ENCODE measurements at regions not wholly inside any gene's neighbourhood (a gene's known extent, or its start where the extent isn't known, plus 50 kb on each side); places are given as distances from the start of the nearest gene placed in this dataset.

DNA sequence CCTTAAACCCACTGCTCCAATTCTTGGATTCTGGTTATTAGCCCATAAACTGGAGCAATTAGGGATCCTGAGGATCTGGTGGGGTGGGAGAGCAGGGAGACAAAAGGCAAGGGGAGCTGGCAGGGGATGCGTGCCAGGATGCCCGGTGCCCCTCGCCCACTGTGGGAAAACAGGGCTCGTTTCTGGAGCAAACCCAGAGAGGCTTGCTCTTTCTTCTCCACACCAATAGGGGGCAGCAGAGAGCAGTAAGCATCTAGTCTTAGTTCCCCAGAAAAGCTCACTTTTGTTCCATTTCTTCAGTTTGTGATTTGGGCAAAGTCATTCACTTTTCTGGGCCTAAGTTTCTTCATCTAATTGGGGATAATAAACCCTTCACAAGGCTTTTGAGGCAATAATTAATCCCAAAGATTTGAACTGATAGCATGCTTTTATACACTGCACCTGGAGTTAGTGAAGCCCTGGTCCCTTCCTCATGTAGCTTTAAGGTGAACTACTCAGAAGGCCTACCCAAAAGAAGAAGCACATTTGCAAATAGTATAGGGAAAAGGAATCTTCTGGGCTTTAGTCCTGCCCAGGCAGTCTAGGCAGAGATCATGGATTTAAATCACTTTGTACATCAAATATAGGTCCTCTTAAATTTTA is 160.6 kb upstream of the USP24 start:
- TF ChIP-seq, protein P1, sequence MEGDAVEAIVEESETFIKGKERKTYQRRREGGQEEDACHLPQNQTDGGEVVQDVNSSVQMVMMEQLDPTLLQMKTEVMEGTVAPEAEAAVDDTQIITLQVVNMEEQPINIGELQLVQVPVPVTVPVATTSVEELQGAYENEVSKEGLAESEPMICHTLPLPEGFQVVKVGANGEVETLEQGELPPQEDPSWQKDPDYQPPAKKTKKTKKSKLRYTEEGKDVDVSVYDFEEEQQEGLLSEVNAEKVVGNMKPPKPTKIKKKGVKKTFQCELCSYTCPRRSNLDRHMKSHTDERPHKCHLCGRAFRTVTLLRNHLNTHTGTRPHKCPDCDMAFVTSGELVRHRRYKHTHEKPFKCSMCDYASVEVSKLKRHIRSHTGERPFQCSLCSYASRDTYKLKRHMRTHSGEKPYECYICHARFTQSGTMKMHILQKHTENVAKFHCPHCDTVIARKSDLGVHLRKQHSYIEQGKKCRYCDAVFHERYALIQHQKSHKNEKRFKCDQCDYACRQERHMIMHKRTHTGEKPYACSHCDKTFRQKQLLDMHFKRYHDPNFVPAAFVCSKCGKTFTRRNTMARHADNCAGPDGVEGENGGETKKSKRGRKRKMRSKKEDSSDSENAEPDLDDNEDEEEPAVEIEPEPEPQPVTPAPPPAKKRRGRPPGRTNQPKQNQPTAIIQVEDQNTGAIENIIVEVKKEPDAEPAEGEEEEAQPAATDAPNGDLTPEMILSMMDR (IDR thresholded peaks at IDR 0.05), result no peak
- TF ChIP-seq POLR2A (IDR thresholded peaks at IDR 0.05), result no peak

DNA sequence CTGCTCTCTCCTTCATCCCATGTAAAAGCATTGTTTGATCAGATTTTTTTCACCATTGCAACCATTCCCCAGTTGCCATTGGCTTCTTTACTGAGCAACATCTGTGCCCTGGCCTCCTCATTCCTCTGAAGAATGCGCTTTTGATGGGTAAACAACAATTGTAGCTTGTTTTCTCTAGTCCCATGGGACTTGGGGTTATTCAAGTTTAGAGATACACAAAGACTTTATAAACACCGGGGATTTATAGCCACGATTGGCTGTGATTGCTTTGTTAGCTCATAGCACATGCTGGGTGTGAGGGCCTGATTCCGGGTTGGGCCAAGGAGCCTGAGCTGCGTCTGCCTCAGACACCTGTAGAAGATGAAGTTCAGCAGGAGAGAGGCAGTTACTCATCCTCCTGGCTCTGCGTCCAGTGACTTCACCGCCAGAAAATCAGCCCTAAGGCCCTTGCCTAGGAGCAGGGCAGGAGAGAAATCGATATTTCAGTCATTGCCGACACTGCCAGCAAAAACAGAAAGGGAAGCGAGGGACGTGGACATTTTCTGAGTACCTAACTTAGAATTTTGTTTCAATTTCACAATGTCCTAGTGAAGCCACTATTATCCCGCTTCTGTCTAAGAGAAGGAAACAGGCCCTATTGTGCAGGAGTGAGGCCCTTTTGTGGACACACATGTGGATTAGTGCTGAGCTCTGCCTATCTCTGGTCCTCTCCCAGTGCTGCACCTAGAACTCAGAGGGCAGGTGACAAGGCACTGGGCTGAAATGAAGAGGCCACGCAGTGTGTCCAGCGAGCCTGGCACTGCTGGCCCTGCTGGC is 159.8 kb upstream of the USP24 start:
- peak in 1 of 2 donors; percentile 54 for DNase-seq (ENCODE audit: low spot score in 2 of 2)
- TF ChIP-seq, protein P1 (IDR thresholded peaks at IDR 0.05), result no peak
- TF ChIP-seq POLR2A (IDR thresholded peaks at IDR 0.05), result no peak
- no peak overlapping the region for H3K4me3 ChIP-seq (ENCODE audit: low read depth, poor library complexity, severe bottlenecking)
- intact Hi-C loops (cut with DNase I; ENCODE audit: low total_unique reads), result loop anchor here (5.0 kb wide), 1 partner anchor 1207 kb away; no protein-coding TSS in a partner anchor
- 62 to 66% methylated on average over 14 of the region's 14 CpGs for WGBS, 2 donors

More for the DNA sequence above, 160.6 kb upstream of the USP24 start:
- H3K4me3 ChIP-seq (ENCODE audit: low read depth, poor library complexity, severe bottlenecking), result no peak overlapping the region
- DNase-seq (ENCODE audit: low spot score in 2 of 2), result no peak
- 26 to 36% methylated on average over 4 of the region's 4 CpGs for WGBS, 2 donors
- intact Hi-C loops (cut with DNase I; ENCODE audit: low total_unique reads), result loop anchor here (5.0 kb wide), 1 partner anchor 1207 kb away; no protein-coding TSS in a partner anchor

GRCh38 chr1:55374216-55374615 is 159.1 kb upstream of the USP24 start:
- 86 to 91% methylated on average over 1 of the region's 1 CpG for WGBS, 2 donors

DNA sequence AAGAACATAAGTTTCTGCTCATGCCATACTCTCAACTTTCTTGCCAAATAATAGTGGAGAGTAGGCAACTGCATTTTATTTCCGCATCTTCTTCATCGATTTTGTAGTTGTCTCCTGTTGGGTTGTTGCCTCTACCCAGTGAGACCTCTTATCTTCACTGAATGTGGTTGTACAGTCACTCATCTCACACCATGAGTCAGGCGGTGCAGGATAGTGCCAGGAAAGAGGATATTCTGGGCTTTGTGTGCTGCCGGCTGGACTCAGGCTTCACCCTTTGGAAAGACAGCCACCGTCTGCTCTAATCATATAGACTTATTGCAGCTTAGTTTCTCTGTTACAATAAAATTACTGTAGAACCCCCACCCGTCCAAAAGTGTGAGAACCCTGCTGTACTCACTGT is 154.3 kb upstream of the USP24 start:
- 66 to 74% methylated on average over 6 of the region's 6 CpGs for WGBS, 2 donors
- TF ChIP-seq, protein P1 (IDR thresholded peaks at IDR 0.05), result no peak
- no peak for TF ChIP-seq POLR2A (IDR thresholded peaks at IDR 0.05)
- peak; percentile 11 to 69 for DNase-seq (ENCODE audit: low spot score in 2 of 2)
- intact Hi-C loops (cut with DNase I; ENCODE audit: low total_unique reads), result no loop called here
- no peak overlapping the region for H3K4me3 ChIP-seq (ENCODE audit: low read depth, poor library complexity, severe bottlenecking)

More at GRCh38 chr1:55374216-55374615, 159.1 kb upstream of the USP24 start:
- TF ChIP-seq, protein P1 (IDR thresholded peaks at IDR 0.05), result no peak
- no peak for TF ChIP-seq POLR2A (IDR thresholded peaks at IDR 0.05)
- intact Hi-C loops (cut with DNase I; ENCODE audit: low total_unique reads), result no loop called here
- H3K4me3 ChIP-seq (ENCODE audit: low read depth, poor library complexity, severe bottlenecking), result no peak overlapping the region
- DNase-seq (ENCODE audit: low spot score in 2 of 2), result peak in 1 of 2 donors; percentile 12

- DNase-seq (ENCODE audit: low spot score in 2 of 2), result peak; percentile 8 to 48
- H3K4me3 ChIP-seq (ENCODE audit: low read depth, poor library complexity, severe bottlenecking), result no peak overlapping the region
- no peak for TF ChIP-seq POLR2A (IDR thresholded peaks at IDR 0.05)
- TF ChIP-seq, protein P1 (IDR thresholded peaks at IDR 0.05), result no peak
- 59 to 66% methylated on average over 3 of the region's 3 CpGs for WGBS, 2 donors
- intact Hi-C loops (cut with DNase I; ENCODE audit: low total_unique reads), result no loop called here
Measured at GRCh38 chr1:55368698-55369097, 153.5 kb upstream of the USP24 start.

Data from lower leg skin (tissue), 4 donors.